Neuronal stem cell (in vitro differentiated cells): ENCODE measurements at regions not wholly inside any gene's neighbourhood (a gene's known extent, or its start where the extent isn't known, plus 50 kb on each side); places are given as distances from the start of the nearest gene placed in this dataset.

Experiments
- DNase-seq: peaks from one replicate; pipeline ENCODE4 v3.0.0-alpha.2; 2013; ENCODE audit warnings: low spot score
- H2AFZ ChIP-seq: one replicate; pipeline ENCODE4 v1.6.1; 2013; ENCODE audit warnings: mild to moderate bottlenecking, low read length, inconsistent platforms
- H2AK5ac ChIP-seq: 2 replicates; pipeline ENCODE4 v1.6.1; 2013; ENCODE audit warnings: low read depth, mild to moderate bottlenecking, inconsistent platforms, low read length, moderate library complexity, mixed read lengths
- H2BK120ac ChIP-seq: 2 replicates; pipeline ENCODE4 v1.6.1; 2013; ENCODE audit warnings: low read depth, mild to moderate bottlenecking, inconsistent platforms, low read length, moderate library complexity, mixed read lengths
- H2BK12ac ChIP-seq: one replicate; pipeline ENCODE4 v1.6.1; 2013; ENCODE audit warnings: low read length, inconsistent platforms
- H2BK15ac ChIP-seq: 2 replicates; pipeline ENCODE4 v1.6.1; 2013; ENCODE audit warnings: mild to moderate bottlenecking, low read length, inconsistent platforms, mixed read lengths
- H2BK5ac ChIP-seq: one replicate; pipeline ENCODE4 v1.6.1; 2013; ENCODE audit warnings: inconsistent platforms, mild to moderate bottlenecking, low read length, moderate library complexity
- H3K14ac ChIP-seq: one replicate; pipeline ENCODE4 v1.6.1; 2013; ENCODE audit warnings: low read length, inconsistent platforms
- H3K18ac ChIP-seq: 2 replicates; pipeline ENCODE4 v1.6.1; 2013; ENCODE audit warnings: low read length, inconsistent platforms
- H3K23ac ChIP-seq: 2 replicates; pipeline ENCODE4 v1.6.1; 2013; ENCODE audit warnings: low read depth, mild to moderate bottlenecking, mixed read lengths, low read length, inconsistent platforms; ENCODE audit not compliant: poor library complexity
- H3K27ac ChIP-seq: replicated peaks from 3 replicates; pipeline ENCODE4 v1.5.1; 2013; ENCODE audit warnings: low read length, inconsistent platforms
- H3K27me3 ChIP-seq, 3 experiments: 2 replicates each; pipeline ENCODE4 v1.6.1; 2013; ENCODE audit warnings: low read length in 3 of 3, mild to moderate bottlenecking in 2 of 3, inconsistent platforms in 1 of 3, low read depth in 1 of 3, mixed read lengths in 1 of 3, moderate library complexity in 1 of 3; ENCODE audit not compliant: control insufficient read depth in 3 of 3, insufficient read depth in 3 of 3
- H3K36me3 ChIP-seq, 2 donors: replicated peaks in 1 of 2; 2 replicates each; pipeline ENCODE4 v1.6.1; 2013; ENCODE audit warnings: low read length in 2 of 2; ENCODE audit not compliant: control insufficient read depth in 2 of 2, insufficient read depth in 2 of 2
- H3K4ac ChIP-seq: 2 replicates; pipeline ENCODE4 v1.6.1; 2013; ENCODE audit warnings: inconsistent platforms, mild to moderate bottlenecking, low read length, moderate library complexity
- H3K4me1 ChIP-seq, 2 donors: 1 replicate in 1 of 2; 2 replicates in 1 of 2; pipeline ENCODE4 v1.6.1; 2013; ENCODE audit warnings: low read length in 2 of 2, low read depth in 1 of 2; ENCODE audit not compliant: control insufficient read depth in 2 of 2, insufficient read depth in 1 of 2
- H3K4me2 ChIP-seq: one replicate; pipeline ENCODE4 v1.6.1; 2013; ENCODE audit warnings: mild to moderate bottlenecking, low read length, inconsistent platforms; ENCODE audit not compliant: insufficient read depth, poor library complexity, severe bottlenecking
- H3K4me3 ChIP-seq, 2 donors: 2 replicates each; pipeline ENCODE4 v1.5.1; 2013; ENCODE audit warnings: low read length in 2 of 2, mild to moderate bottlenecking in 2 of 2, inconsistent platforms in 1 of 2, moderate library complexity in 1 of 2
- H3K79me1 ChIP-seq: one replicate; pipeline ENCODE4 v1.6.1; 2013; ENCODE audit warnings: low read depth, mild to moderate bottlenecking, inconsistent platforms, low read length, moderate library complexity
- H3K9ac ChIP-seq: one replicate; pipeline ENCODE4 v1.6.1; 2013; ENCODE audit warnings: mild to moderate bottlenecking, low read depth, low read length, inconsistent platforms; ENCODE audit not compliant: poor library complexity
- H3K9me3 ChIP-seq, 2 donors: replicated peaks in 1 of 2; 2 replicates each; pipeline versions ENCODE3 to v1.6.1; 2013; ENCODE audit warnings: low read length in 2 of 2, mild to moderate bottlenecking in 2 of 2, inconsistent platforms in 1 of 2, low read depth in 1 of 2, mixed read lengths in 1 of 2, moderate library complexity in 1 of 2; ENCODE audit not compliant: control insufficient read depth in 2 of 2, insufficient read depth in 1 of 2
- H4K8ac ChIP-seq: one replicate; pipeline ENCODE4 v1.6.1; 2013; ENCODE audit warnings: low read depth, mild to moderate bottlenecking, inconsistent platforms, low read length, moderate library complexity
- H4K91ac ChIP-seq: one replicate; pipeline ENCODE4 v1.6.1; 2013; ENCODE audit warnings: low read length, low read depth, mild to moderate bottlenecking, inconsistent platforms; ENCODE audit not compliant: poor library complexity
- WGBS, 2 donors: extraction: QIAGEN DNeasy Blood & Tissue Kit; methylation state at CpG; one replicate each; pipeline ENCODE4 v1.1.7; 2013; ENCODE audit warnings: missing lambda C conversion rate in 2 of 2, mixed read lengths in 1 of 2; ENCODE audit not compliant: insufficient read length in 2 of 2, insufficient replicate concordance in 1 of 2; ENCODE audit errors: extremely low coverage in 2 of 2; 5-methylcytosine and 5-hydroxymethylcytosine counted together

- no peak overlapping the region for H2BK15ac ChIP-seq
- H3K4ac ChIP-seq: no peak overlapping the region
- no peak overlapping the region for H4K91ac ChIP-seq
- no peak overlapping the region for H3K18ac ChIP-seq
- no peak overlapping the region for H2AFZ ChIP-seq
- H3K4me1 ChIP-seq: peaks cover 2 to 13% of the 10 kb centered on the region in 2 donors
- no peaks in the 10 kb centered on the region for H3K79me1 ChIP-seq
- H3K23ac ChIP-seq: no peak overlapping the region
- no peak overlapping the region for H4K8ac ChIP-seq
- H2BK120ac ChIP-seq: no peak overlapping the region
- H3K14ac ChIP-seq: no peak overlapping the region
- no peak overlapping the region for H2AK5ac ChIP-seq
- no peak overlapping the region for H3K9ac ChIP-seq
- no CpG with 5 or more reads among the region's 2 CpGs for WGBS, 2 donors
- peaks cover 1 to 4% of the 10 kb centered on the region in 2 donors for H3K9me3 ChIP-seq
- no peak overlapping the region for H3K27ac ChIP-seq
- DNase-seq: no peak
- H2BK5ac ChIP-seq: no peak overlapping the region
- H3K4me2 ChIP-seq: no peak overlapping the region
- no peak overlapping the region for H3K4me3 ChIP-seq
- H3K36me3 ChIP-seq: no peaks in the 10 kb centered on the region
- no peak overlapping the region for H2BK12ac ChIP-seq
- H3K27me3 ChIP-seq: no peaks in the 10 kb centered on the region
Measured at GRCh38 chr18:29003194-29003593, 826.3 kb upstream of the CDH2 start.

- Histone ChIP-seq H3K79me1 (no peaks in the 10 kb centered on the region), H3K36me3 (no peaks in the 10 kb centered on the region), H3K4me2 (no peak overlapping the region), H3K4me3 (no peak overlapping the region), H3K14ac (no peak overlapping the region), H2BK5ac (no peak overlapping the region), H2BK15ac (no peak overlapping the region), H3K27ac (no peak overlapping the region), H2BK120ac (no peak overlapping the region), H2AFZ (no peak overlapping the region), H3K9me3 (peaks cover 1 to 4% of the 10 kb centered on the region in 2 donors), H2AK5ac (no peak overlapping the region), H3K27me3 (no peaks in the 10 kb centered on the region), H3K18ac (no peak overlapping the region), H3K9ac (no peak overlapping the region), H3K23ac (no peak overlapping the region), H4K91ac (no peak overlapping the region), H4K8ac (no peak overlapping the region), H3K4me1 (peaks cover 2 to 11% of the 10 kb centered on the region in 2 donors), H3K4ac (no peak overlapping the region), H2BK12ac (no peak overlapping the region)
- no peak for DNase-seq
- no CpG with 5 or more reads among the region's 8 CpGs for WGBS, 2 donors
Measured at GRCh38 chr18:29002747-29003146, 825.8 kb upstream of the CDH2 start.

- H3K18ac ChIP-seq: no peak overlapping the region
- no peaks in the 10 kb centered on the region for H3K79me1 ChIP-seq
- no peak overlapping the region for H2BK120ac ChIP-seq
- H3K4me2 ChIP-seq: no peak overlapping the region
- no peak overlapping the region for H3K14ac ChIP-seq
- no peak overlapping the region for H3K23ac ChIP-seq
- H2AK5ac ChIP-seq: no peak overlapping the region
- H3K9ac ChIP-seq: no peak overlapping the region
- no CpG with 5 or more reads among the region's 1 CpG for WGBS, 2 donors
- H3K27me3 ChIP-seq: no peaks in the 10 kb centered on the region
- H4K91ac ChIP-seq: no peak overlapping the region
- H3K4me1 ChIP-seq: peaks cover 0 to 8% of the 10 kb centered on the region in 2 donors
- H3K9me3 ChIP-seq: peaks cover 0 to 1% of the 10 kb centered on the region in 2 donors
- no peak overlapping the region for H3K4me3 ChIP-seq
- no peak for DNase-seq
- no peak overlapping the region for H3K27ac ChIP-seq
- H4K8ac ChIP-seq: no peak overlapping the region
- H3K4ac ChIP-seq: no peak overlapping the region
- H2AFZ ChIP-seq: no peak overlapping the region
- H2BK15ac ChIP-seq: no peak overlapping the region
- no peak overlapping the region for H2BK5ac ChIP-seq
- no peaks in the 10 kb centered on the region for H3K36me3 ChIP-seq
- H2BK12ac ChIP-seq: no peak overlapping the region
Measured at GRCh38 chr18:28999726-29000125, 822.8 kb upstream of the CDH2 start.

- Histone ChIP-seq H3K36me3 (no peaks in the 10 kb centered on the region), H3K4me3 (no peak overlapping the region), H3K9ac (no peak overlapping the region), H2AK5ac (no peak overlapping the region), H3K27ac (no peak overlapping the region), H3K23ac (no peak overlapping the region), H3K4me2 (no peak overlapping the region), H3K18ac (no peak overlapping the region), H3K4ac (no peak overlapping the region), H4K8ac (no peak overlapping the region), H2AFZ (no peak overlapping the region), H2BK15ac (no peak overlapping the region), H3K27me3 (no peaks in the 10 kb centered on the region), H2BK12ac (no peak overlapping the region), H3K79me1 (no peaks in the 10 kb centered on the region), H2BK5ac (no peak overlapping the region), H2BK120ac (no peak overlapping the region), H3K9me3 (no peaks in the 10 kb centered on the region), H3K14ac (no peak overlapping the region), H4K91ac (no peak overlapping the region), H3K4me1 (no peaks in the 10 kb centered on the region)
- DNase-seq: no peak
Measured at GRCh38 chr18:28995319-28995718, 818.4 kb upstream of the CDH2 start.
